ENCODE measurements at regions not wholly inside any gene's neighbourhood (a gene's known extent, or its start where the extent isn't known, plus 50 kb on each side); places are given as distances from the start of the nearest gene placed in this dataset.

DNA sequence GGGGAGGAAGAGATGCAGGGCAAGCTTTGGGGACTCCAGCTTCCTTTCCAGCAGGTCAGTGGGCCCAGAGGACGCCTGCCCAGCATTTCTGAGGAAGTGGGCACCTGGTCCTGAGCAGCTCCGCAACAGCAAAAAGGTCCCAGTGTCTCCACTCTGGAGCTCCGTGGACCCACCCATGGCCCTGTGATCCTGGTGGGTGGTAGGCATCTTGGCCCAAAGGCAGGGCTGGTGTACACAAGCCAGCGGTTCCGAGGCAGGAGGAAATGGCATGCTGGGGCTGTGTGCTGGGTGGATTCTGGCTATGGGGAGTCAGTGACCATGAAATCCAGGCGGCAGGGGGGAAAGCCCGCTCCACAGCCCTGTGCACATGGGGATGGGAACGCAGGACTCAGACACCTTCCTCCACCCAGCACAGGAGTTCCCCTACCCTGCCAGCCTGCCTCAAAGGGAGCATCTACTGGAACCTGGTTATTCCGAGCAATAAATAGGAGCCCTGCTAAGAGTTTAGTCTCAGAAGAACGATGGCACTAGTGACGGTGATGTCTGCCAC is 206.0 kb downstream of the GLI2 start:
- FAIRE-seq: no peak

DNA sequence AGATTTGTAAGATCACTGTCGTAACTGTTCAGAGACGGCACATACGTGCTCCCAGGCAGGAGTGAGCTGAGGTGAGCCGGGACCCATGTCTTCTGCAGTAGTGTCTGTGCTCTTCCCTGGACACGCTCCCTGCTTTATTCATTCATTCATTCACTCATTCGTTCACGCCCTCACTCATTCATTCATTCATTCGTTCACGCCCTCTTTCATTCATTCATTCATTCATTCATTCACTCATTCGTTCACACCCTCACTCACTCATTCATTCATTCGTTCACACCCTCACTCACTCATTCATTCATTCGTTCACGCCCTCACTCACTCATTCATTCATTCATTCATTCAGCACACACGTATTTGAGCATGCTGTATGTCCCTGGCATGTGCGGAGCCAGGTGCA is 207.0 kb downstream of the GLI2 start:
- no peak for FAIRE-seq

DNA sequence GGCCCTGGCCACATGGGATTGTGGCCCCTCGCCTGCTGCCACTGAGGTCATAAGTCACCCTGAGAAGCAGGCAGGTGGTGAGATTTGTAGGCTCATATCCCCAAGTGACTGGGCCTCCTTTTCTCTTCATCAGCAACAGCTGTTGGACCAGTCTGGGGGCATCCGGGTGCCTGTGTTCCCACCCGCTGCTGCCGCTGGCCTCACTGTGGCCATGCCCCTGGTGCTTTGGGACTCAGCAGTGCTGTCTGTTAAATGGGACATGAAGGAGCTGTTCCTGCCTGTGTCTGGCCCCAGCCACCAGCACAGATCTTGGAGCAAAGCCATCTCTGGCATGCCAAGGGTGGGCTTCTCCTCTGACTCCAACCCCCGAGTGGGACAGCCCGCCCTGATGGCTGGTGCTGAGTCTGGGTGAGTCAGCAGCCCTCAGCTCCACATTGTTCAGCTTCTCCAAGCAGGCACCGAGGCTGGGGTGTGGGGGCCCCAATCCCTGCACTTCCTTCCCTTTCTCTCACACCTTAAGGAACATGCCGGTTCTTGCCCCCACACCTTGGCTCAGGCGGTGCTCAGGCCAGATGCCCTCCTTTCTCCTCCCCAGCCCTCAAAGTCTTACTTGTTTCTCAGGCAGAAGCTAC is 207.9 kb downstream of the GLI2 start:
- FAIRE-seq: no peak

DNA sequence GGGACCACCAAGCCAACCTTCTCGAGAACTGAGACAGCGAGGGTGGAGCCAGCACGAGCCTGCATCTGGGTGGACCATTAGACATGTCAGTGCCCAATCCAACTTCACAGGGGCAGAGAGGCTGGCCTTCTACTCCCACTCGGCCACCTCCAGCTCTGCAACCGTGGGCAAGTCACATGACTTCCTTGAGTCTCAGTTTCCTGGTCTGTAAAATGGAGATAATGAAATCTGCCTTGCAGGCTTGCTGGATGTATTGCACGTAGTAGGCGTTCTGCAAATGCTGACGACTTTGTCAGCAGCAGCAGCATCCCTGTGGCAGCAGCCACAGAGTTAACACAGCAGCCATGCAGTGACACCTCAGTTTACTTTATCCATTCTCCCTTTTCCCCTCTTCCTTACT is 208.9 kb downstream of the GLI2 start:
- no peak for FAIRE-seq

DNA sequence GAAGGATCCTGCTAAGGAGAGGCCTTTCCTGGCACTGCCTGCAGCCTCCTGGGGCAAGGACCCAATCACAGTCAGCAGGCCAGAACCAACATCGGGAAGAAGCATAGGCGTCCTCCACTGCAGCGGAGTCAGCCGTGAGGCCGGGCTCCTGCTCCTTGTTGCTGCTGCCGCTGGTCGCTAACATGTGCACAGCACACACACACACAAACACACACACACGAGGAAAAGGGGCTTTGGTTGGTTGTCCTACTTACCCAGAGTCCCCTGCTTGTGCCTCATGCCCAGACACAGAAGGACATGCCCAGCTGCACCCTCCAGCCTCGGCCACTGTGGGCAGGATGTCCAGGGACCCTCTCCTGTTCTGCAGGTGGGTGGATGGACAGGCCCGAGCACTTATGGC is 209.4 kb downstream of the GLI2 start:
- FAIRE-seq: no peak

DNA sequence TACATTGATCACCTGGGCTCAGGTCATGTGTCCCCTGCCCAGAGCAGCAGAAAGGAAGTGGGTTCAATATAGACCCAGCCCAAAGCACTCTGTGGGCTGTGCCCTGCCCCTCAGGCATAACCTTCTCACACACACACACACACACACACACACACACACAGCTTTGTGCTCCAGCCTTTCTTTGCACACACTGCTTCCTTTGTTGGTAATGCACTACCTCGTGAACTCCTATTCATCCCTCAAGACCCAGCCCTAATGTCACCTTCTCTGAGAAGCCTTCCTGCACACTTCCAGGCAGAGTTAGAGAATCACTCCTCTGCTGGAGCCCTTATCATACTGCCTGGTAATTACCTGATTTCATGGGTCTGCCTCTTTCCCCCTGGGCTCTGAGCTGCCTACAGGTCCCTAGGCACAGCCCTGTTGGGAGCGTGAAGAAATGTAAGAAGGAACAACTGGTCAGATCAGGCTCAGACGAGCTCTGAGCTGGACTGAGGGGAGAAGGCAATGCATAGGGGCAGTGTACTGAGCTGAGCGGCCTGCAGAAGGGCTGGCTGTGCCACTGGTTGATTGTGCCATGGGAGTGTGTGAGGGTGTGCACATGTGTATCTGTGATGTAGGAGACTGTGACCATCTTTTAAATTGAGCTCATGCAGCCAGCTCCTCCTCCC is 210.3 kb downstream of the GLI2 start:
- FAIRE-seq: no peak

DNA sequence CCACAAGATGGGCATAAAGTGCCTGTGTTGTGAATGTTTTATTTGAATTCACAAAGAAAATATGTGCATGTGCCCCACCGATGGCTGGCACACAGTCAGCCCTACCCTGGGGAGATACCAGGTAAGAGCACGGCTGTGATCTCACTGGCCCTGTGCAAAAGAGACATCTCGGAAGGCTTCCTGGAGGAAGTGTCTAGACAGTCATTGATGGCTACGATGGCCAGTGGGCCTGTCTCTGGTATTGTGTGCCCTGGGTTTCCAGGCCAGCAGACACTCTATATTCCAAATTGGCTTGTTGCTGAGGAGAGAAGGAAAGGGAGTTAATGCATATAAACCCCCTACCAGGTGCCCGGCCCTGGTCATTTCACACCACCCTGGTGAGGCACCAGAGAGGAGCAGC is 211.7 kb downstream of the GLI2 start:
- no peak for FAIRE-seq

DNA sequence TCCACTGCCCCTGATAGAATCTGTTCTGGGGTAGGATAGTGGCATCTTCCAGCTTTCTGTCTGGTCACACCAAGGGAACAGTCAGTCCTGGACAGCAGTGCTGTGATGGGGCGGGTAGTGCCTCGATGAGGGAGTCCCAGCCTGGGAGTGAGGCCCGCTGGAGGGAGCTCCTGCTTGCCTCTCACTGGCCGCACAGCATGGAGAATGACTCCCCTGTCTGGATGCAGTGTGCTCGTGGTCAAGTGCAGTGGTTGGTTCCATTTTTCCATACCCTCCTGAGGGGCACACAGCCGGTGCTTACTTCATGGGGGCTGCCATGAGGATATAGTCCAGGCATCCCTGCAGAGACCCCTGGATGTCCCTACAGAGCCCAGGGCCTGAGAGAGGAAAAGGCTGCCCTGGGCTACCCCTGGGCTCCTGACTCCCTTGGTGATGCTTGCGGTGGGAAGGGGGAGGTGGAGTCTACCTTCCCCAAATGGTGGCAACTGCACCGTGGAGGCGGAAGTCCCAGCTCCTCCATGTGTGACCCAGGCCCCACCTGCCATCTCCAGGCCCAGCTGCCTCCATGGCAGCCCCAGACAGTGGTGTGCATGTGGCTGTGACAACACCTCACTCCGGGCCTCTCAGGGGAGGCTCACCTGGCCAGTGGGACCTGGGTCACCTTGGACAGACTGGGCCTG is 212.5 kb downstream of the GLI2 start:
- no peak for FAIRE-seq

DNA sequence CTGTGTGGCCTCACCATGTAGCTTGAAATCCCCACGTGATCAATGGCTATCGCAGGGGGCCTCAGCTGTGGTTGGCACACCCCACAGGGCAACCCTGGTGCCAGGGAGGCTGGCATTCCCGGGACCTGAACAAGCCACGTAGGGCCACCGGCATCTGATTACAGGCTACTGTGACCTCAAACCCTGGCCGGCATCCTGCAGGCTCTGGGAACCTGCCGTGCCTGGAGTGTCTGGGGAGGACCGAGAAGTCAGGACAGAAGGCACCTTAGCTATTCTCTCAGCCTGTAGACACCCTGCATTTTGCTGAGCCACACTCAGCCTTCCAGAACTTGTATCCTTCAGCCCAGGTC is 213.0 kb downstream of the GLI2 start:
- FAIRE-seq: no peak

DNA sequence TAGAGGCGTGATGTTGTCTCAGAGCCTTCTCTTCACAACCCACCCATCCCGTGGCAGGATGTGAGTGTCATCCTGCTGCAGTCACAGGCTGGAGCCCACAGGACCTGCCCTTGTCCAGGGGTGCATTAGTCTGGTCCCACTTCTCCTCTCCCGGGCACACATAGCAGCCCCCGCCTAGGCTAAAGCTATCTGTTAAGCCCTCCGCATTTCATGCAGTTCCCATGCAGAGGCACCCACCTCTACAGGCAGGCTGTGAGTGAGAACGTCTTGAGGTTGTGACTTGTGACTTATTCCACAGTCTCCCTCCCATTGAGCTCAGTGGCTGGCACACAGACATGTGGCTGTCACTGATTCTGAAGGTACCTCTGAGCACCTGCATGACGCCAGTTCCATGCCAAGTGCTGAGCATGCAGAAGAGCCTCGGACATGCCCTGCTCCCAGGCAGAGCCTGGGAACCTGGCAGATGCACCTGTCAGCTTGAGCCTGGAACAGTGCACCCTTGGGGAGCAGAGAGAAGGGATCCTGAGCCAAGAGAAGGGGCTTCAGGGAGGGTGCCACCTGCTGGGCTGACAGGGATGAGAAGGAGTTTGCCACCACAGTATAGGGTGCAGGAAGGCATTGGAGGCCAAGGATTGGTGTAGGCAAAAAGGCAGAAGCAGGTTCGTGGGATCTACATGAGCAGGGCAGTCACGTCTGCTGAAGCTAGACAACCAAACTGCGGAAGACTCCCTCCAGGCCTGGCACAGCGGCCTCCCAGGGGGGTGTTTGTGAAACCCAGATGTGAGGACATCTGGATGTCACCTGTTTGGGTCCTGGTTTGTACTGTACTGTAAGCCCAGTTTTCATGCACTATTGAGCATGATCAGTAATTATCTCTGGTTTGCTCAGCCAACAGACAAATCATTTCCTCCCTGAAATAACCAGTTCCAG is 213.6 kb downstream of the GLI2 start:
- no peak for FAIRE-seq

DNA sequence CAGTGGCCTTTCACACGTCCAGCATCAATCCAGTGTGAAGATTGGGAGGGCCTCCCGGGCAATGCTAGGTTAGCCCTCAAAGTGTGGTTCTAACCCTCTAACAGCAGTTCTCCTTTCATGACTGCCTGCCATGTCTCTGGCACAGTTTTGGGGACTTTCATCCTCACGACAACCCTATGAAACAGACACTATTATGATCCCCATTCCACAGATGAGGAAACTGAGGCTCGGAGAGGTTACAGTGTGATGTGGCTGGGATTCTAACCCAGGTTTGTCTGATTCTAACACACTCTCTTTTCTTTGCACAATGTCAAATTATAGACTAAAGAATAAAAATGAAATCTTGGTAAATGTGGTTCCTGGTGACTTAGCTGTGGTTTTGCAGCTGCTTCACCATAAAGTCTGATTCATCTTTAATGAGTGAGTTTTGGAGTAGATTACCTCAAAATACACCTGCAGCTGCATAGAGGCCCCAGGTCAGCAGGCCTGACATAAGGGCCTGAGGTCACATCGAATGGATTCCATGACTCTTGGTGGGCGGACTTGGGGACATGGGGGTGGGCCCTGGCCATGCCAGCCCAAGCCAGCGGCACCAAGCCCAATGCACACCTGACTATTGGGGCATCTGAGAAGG is 214.4 kb downstream of the GLI2 start:
- no peak for FAIRE-seq

DNA sequence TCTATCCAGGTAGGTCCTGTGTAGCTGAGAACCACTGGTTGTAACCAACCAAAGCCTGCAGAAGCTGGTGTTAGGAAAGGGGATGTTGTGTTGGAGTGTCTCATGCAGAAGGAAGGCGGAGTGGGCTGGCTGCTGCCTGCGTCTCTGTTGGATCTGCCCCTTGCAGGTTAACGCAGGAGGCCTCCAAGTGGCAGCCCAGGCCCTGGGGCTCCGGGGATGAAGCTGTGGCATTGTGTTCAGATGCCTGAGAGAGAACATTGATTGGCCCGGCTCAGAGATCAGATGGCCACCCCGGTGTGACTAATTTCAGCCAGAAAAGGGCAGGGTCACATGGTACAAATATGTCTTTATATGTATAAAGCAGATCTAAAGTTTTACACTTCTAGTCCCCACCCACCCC is 216.0 kb downstream of the GLI2 start:
- FAIRE-seq: no peak

DNA sequence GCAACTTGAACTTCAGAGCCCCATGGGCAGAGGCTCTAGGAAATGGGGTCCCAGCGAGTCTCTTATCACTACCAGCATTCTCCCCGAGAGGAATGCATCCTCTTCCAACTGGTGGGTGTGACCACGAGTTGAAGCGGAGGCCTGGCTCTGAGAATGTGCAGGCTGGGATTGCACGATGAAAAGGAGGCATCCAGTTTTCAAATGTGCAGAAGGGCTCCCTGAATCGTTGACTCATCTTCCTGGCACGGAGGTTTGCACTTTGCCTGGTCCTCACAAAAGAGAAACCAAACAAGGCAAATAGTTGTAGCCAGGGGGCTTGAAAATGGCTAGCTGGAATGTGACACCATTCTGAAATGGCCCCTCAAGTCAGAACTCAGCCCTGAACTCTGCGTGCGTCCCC is 216.7 kb downstream of the GLI2 start:
- no peak for FAIRE-seq

DNA sequence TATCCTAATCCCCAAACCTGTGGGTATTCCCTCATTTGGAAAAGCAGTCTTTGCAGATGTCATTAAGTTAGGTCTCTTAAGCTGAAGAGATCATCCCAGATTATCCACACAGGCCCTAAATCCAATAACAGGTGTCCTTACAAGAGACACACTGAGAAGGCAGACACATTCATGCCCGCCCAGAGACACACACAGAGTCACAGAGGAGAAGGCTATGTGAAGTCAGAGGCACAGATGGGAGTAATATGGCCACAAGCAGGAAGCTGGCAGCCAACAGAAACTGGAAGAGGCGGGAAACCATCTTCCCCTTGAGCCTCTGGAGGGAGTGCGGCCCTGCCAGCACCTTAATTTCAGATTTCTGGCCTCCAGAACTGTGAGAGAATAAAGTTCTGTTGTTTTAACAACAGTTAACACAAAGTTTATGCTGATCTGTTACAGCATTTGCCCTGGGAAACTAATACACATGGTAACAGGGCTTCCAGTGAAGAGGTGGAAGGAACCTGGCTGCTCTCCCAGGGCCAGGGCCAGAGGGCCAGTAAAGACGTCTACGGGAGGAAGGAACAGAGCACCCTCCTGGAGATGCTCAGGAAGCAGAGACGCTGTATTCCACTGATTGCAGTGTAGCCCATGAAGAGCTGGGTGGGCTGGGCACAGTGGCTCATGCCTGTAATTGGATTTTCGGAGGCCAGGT is 217.5 kb downstream of the GLI2 start:
- FAIRE-seq: no peak

DNA sequence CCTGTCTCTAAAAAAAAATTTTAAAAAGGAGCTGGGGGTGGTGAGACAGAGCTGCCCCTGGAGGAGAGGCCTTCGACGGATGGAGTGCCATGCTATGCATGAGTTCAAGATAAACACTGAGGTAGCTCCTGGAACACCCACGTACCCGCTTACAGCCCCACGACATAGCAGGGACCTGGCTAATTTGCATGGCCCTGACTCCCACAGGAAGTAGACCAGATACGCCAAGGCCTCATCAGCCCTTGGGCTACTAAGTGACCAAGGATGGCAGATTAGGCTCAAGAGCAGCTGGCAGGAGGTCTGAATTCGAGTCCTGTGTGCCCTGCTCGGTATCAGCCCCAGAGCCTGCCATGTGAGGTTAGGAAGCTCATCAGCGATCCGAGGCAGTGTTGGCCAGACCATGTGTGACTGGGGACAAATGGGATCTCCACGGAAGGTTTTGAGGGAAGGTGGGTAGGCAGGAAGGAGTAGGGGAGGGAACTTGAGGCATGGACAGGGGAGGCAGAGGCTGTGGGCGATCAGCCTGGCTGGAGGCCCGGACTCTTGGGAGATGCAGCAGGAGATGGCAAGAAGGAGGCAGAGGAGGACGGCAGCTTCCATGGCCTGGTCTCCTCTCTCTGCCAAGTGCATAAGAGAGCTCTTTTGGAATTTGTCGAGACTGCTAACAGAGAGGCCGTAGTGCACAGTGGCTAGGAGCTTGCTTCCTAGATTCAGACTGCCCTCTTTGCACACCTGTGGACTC is 218.3 kb downstream of the GLI2 start:
- FAIRE-seq: no peak

DNA sequence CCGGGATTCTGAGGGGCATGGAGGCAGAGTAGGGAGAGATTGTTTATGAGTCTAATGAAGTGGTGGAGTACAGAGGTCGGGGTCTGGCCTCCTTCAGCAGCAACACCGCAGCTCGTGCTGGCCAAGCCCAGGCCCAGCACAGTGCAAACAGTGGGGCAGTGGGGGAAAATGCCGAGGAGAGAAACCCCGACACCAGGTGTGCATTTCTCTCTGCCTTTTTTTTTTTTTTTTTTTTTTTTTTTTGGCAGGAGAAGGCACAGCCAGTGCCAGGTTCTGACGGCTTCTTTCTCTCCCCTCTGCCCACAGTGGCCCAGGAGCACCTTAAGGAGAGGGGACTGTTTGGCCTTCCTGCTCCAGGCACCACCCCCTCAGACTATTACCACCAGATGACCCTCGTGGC is 219.3 kb downstream of the GLI2 start:
- no peak for FAIRE-seq

DNA sequence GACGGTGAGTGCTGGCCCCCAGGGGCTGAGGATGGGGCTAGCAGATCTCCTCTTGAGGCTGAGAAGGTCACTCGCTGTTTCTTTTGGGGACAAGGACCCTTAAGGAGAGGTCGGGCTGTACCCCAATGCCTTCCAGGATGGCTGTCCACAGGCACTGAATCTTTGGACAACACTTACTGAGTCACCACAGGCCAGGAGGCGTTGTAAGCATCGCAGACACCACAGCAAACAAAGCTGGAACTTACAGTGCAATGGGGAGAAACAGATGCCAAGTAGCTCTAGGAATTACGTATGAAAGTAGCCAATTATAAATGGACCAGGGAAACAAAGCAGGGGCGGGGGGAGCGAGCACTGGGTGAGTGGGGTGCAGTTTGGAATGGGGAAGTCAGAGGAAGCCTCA is 219.8 kb downstream of the GLI2 start:
- FAIRE-seq: no peak

DNA sequence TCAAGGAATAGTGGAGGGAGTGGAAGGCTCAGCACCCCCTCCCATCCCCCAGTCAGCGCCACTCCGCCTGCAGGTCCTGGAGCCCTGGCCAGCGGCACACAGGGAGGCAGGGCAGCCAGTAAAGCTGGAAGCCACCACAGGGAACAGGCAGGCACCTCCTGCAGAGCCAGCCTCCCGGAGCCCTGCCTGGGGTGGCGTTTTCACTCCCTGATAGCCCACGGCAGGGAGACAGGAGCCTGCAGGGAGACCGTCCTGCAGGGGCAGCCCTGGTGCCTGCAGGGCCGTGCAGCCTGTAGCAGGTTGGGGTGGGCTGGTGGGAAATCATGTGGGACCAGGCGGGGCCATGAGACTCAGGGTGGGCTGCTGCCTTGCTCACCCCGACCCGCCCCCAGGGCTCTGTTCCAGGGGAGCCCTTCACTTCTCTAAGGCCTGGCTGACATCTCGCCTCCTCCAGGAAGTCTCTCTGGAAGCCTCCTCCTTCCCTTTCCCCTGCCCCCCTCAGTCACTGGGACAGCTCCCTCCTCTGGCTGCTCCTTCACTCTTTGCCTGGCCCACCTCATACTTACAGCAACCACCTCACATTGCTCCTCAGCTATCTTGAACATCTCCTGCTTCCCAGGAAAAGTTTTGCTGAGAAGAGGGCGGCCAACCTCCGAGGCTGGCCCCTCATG is 221.0 kb downstream of the GLI2 start:
- FAIRE-seq: no peak

DNA sequence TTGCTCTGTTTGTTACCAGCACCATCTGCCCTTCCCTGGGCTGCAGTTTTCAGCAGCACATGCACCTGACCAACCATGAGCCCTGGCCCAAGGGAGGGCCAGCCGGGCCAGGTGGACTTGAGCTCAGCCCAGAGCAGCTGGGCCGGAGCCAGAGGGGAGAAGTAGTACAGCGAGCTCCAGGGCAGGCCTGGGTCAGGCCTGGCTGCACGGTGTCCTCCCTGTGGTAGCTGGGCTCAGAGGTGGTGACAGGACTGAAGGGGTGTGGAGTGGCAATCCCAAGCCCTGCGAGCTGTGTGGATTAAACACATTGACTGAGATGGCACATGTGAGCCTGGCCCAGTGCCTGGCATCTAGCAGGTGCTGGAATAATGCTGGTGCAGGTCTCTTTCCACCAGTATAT is 222.2 kb downstream of the GLI2 start:
- FAIRE-seq: no peak

DNA sequence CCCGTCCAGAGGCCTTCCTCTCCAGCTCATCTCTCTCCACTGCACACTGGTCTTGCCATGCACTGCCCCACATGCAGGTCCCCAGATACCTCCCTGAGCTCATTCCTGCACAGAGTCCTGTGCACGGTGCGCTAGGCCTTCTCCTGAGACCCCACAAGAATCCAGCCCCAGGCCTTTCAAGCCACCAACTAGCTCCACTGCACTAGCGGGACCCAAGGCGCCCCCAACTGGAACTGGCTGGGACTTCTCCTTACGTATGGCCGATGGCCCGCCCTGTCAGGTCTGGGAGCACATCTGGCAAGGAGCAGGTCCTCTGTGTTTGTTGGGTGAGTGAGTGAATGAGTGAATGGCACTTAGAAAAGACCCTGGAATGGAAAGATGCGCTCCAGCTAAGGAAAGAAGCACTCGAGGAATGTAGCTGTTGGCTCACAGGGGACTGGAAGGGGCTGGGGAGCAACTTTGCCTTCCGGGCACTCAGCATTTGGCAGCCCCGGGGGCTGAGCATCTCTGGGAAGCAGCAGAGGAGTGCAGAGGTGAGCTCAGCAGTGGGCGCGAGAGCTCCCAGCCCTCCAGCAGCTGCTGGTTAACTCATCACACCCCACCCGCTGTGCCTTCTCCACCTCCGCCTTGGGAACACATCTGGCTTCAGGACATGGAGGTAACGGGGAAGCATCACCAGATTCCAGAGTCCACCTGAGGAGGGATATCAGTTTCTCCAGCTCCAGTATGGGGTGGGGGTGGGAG is 223.1 kb downstream of the GLI2 start:
- no peak for FAIRE-seq

Data from islet of Langerhans (tissue), 1 donor.